T47D (cell line): ENCODE measurements at regions not wholly inside any gene's neighbourhood (a gene's known extent, or its start where the extent isn't known, plus 50 kb on each side); places are given as distances from the start of the nearest gene placed in this dataset.

Experiments
- DNase-seq, 2 experiments: peaks; one replicate each; pipeline versions ENCODE4 v3.0.0 to v3.0.0-alpha.2; 2011 to 2012; ENCODE audit warnings: low read depth in 1 of 2, low spot score in 1 of 2
- JUND ChIP-seq: IDR thresholded peaks from 2 replicates; pipeline ENCODE4 v1.6.1; 2012; ENCODE audit warnings: low read depth
- in situ Hi-C: cut with HindIII; loops from 2 replicates; pipeline ENCODE4 v1.10.0; 2016; ENCODE audit warnings: low sequenced_read_pairs, low pct_unique_long_range_greater_than_20kb

- in situ Hi-C loops = no loop called here
- no peak for TF ChIP-seq JUND
- no peak for DNase-seq
Observed at GRCh38 chr1:101709721-101710120, 287.0 kb downstream of the OLFM3 start.

GRCh38 chr1:101713760-101714159 lies 283.0 kb downstream of the OLFM3 start:
- in situ Hi-C loops = no loop called here
- no peak for DNase-seq

GRCh38 chr1:101723415-101723814 lies 273.3 kb downstream of the OLFM3 start:
- no peak for TF ChIP-seq JUND
- in situ Hi-C loops = no loop called here

More at GRCh38 chr1:101713760-101714159, 283.0 kb downstream of the OLFM3 start:
- TF ChIP-seq JUND = no peak

GRCh38 chr1:101728029-101728428 lies 268.7 kb downstream of the OLFM3 start:
- DNase-seq = no peak
- in situ Hi-C loops = no loop called here
- no peak for TF ChIP-seq JUND

More at GRCh38 chr1:101723415-101723814, 273.3 kb downstream of the OLFM3 start:
- no peak for DNase-seq

GRCh38 chr1:101730559-101730958 lies 266.2 kb downstream of the OLFM3 start:
- in situ Hi-C loops = no loop called here
- no peak for TF ChIP-seq JUND
- DNase-seq = no peak

GRCh38 chr1:101732261-101732660 lies 264.5 kb downstream of the OLFM3 start:
- in situ Hi-C loops = no loop called here
- no peak for DNase-seq
- TF ChIP-seq JUND = no peak

- TF ChIP-seq JUND = no peak
- in situ Hi-C loops = no loop called here
- no peak for DNase-seq
Observed at GRCh38 chr1:101733340-101733739, 263.4 kb downstream of the OLFM3 start.

GRCh38 chr1:101738475-101738874 lies 258.3 kb downstream of the OLFM3 start:
- DNase-seq = no peak
- TF ChIP-seq JUND = no peak
- in situ Hi-C loops = no loop called here

- no peak for TF ChIP-seq JUND
- in situ Hi-C loops = no loop called here
- DNase-seq = no peak
Observed at GRCh38 chr1:101739146-101739545, 257.6 kb downstream of the OLFM3 start.

GRCh38 chr1:101739826-101740330 lies 256.8 kb downstream of the OLFM3 start:
- no peak for TF ChIP-seq JUND
- no peak for DNase-seq
- in situ Hi-C loops = no loop called here

- in situ Hi-C loops = no loop called here
- TF ChIP-seq JUND = no peak
- DNase-seq = no peak
Observed at GRCh38 chr1:101741910-101742309, 254.8 kb downstream of the OLFM3 start.

GRCh38 chr1:101742509-101742908 lies 254.2 kb downstream of the OLFM3 start:
- in situ Hi-C loops = no loop called here
- no peak for DNase-seq
- TF ChIP-seq JUND = no peak

GRCh38 chr1:101745551-101746270 lies 251.0 kb downstream of the OLFM3 start:
- TF ChIP-seq JUND = no peak
- in situ Hi-C loops = no loop called here

GRCh38 chr1:101748077-101748476 lies 248.6 kb downstream of the OLFM3 start:
- no peak for TF ChIP-seq JUND
- DNase-seq = no peak
- in situ Hi-C loops = no loop called here

More at GRCh38 chr1:101745551-101746270, 251.0 kb downstream of the OLFM3 start:
- no peak for DNase-seq
